ENCODE measurements at regions not wholly inside any gene's neighbourhood (a gene's known extent, or its start where the extent isn't known, plus 50 kb on each side); places are given as distances from the start of the nearest gene placed in this dataset.

GRCh38 chr6:137736048-137736818 is 130.8 kb upstream of the TNFAIP3 start:
- Histone ChIP-seq H3K9ac (ENCODE audit: low read length in 2 of 2) (no peak overlapping the region), H3K4me3 (ENCODE audit: low read length in 2 of 2) (no peak overlapping the region), H3K27ac (ENCODE audit: low read length) (no peak overlapping the region), H3K9me3 (ENCODE audit: control insufficient read depth in 2 of 2, low read length in 2 of 2) (no peaks in the 10 kb centered on the region), H3K36me3 (ENCODE audit: control insufficient read depth in 2 of 2, insufficient read depth in 2 of 2, low read length in 2 of 2) (no peaks in the 10 kb centered on the region), H3K27me3 (ENCODE audit: control insufficient read depth in 1 of 2, insufficient read depth in 2 of 2, low read length in 2 of 2) (no peaks in the 10 kb centered on the region), H3K4me1 (ENCODE audit: control insufficient read depth, insufficient read depth, low read length) (no peaks in the 10 kb centered on the region)

GRCh38 chr6:137736911-137737310 is 130.1 kb upstream of the TNFAIP3 start:
- Histone ChIP-seq H3K27me3 (ENCODE audit: control insufficient read depth in 1 of 2, insufficient read depth in 2 of 2, low read length in 2 of 2) (no peaks in the 10 kb centered on the region), H3K9me3 (ENCODE audit: control insufficient read depth in 2 of 2, low read length in 2 of 2) (no peaks in the 10 kb centered on the region), H3K9ac (ENCODE audit: low read length in 2 of 2) (no peak overlapping the region), H3K36me3 (ENCODE audit: control insufficient read depth in 2 of 2, insufficient read depth in 2 of 2, low read length in 2 of 2) (no peaks in the 10 kb centered on the region), H3K4me1 (ENCODE audit: control insufficient read depth, insufficient read depth, low read length) (no peaks in the 10 kb centered on the region), H3K27ac (ENCODE audit: low read length) (no peak overlapping the region), H3K4me3 (ENCODE audit: low read length in 2 of 2) (no peak overlapping the region)

GRCh38 chr6:137737836-137738596 is 129.0 kb upstream of the TNFAIP3 start:
- Histone ChIP-seq H3K36me3 (ENCODE audit: control insufficient read depth in 2 of 2, insufficient read depth in 2 of 2, low read length in 2 of 2) (no peaks in the 10 kb centered on the region), H3K27ac (ENCODE audit: low read length) (no peak overlapping the region), H3K27me3 (ENCODE audit: control insufficient read depth in 1 of 2, insufficient read depth in 2 of 2, low read length in 2 of 2) (no peaks in the 10 kb centered on the region), H3K4me1 (ENCODE audit: control insufficient read depth, insufficient read depth, low read length) (no peaks in the 10 kb centered on the region), H3K9ac (ENCODE audit: low read length in 2 of 2) (no peak overlapping the region), H3K4me3 (ENCODE audit: low read length in 2 of 2) (no peak overlapping the region), H3K9me3 (ENCODE audit: control insufficient read depth in 2 of 2, low read length in 2 of 2) (no peaks in the 10 kb centered on the region)

- Histone ChIP-seq H3K9me3 (ENCODE audit: control insufficient read depth in 2 of 2, low read length in 2 of 2) (no peaks in the 10 kb centered on the region), H3K4me3 (ENCODE audit: low read length in 2 of 2) (no peak overlapping the region), H3K4me1 (ENCODE audit: control insufficient read depth, insufficient read depth, low read length) (no peaks in the 10 kb centered on the region), H3K27ac (ENCODE audit: low read length) (no peak overlapping the region), H3K36me3 (ENCODE audit: control insufficient read depth in 2 of 2, insufficient read depth in 2 of 2, low read length in 2 of 2) (no peaks in the 10 kb centered on the region), H3K9ac (ENCODE audit: low read length in 2 of 2) (no peak overlapping the region), H3K27me3 (ENCODE audit: control insufficient read depth in 1 of 2, insufficient read depth in 2 of 2, low read length in 2 of 2) (no peaks in the 10 kb centered on the region)
Observed at GRCh38 chr6:137738931-137739504, 128.0 kb upstream of the TNFAIP3 start.

GRCh38 chr6:137739544-137739943 is 127.5 kb upstream of the TNFAIP3 start:
- H3K9ac ChIP-seq (ENCODE audit: low read length in 2 of 2): no peak overlapping the region
- no peak overlapping the region for H3K27ac ChIP-seq (ENCODE audit: low read length)
- no peaks in the 10 kb centered on the region for H3K4me1 ChIP-seq (ENCODE audit: control insufficient read depth, insufficient read depth, low read length)
- no peak overlapping the region for H3K4me3 ChIP-seq (ENCODE audit: low read length in 2 of 2)
- no peaks in the 10 kb centered on the region for H3K27me3 ChIP-seq (ENCODE audit: control insufficient read depth in 1 of 2, insufficient read depth in 2 of 2, low read length in 2 of 2)
- no peaks in the 10 kb centered on the region for H3K9me3 ChIP-seq (ENCODE audit: control insufficient read depth in 2 of 2, low read length in 2 of 2)
- no peaks in the 10 kb centered on the region for H3K36me3 ChIP-seq (ENCODE audit: control insufficient read depth in 2 of 2, insufficient read depth in 2 of 2, low read length in 2 of 2)

- no peak overlapping the region for H3K9ac ChIP-seq (ENCODE audit: low read length in 2 of 2)
Observed at GRCh38 chr6:137740091-137740755, 126.8 kb upstream of the TNFAIP3 start.

GRCh38 chr6:137740967-137741761 is 125.9 kb upstream of the TNFAIP3 start:
- Histone ChIP-seq H3K9me3 (ENCODE audit: control insufficient read depth in 2 of 2, low read length in 2 of 2) (no peaks in the 10 kb centered on the region), H3K4me1 (ENCODE audit: control insufficient read depth, insufficient read depth, low read length) (no peaks in the 10 kb centered on the region), H3K27me3 (ENCODE audit: control insufficient read depth in 1 of 2, insufficient read depth in 2 of 2, low read length in 2 of 2) (no peaks in the 10 kb centered on the region), H3K36me3 (ENCODE audit: control insufficient read depth in 2 of 2, insufficient read depth in 2 of 2, low read length in 2 of 2) (no peaks in the 10 kb centered on the region), H3K27ac (ENCODE audit: low read length) (no peak overlapping the region), H3K9ac (ENCODE audit: low read length in 2 of 2) (no peak overlapping the region), H3K4me3 (ENCODE audit: low read length in 2 of 2) (no peak overlapping the region)

More at GRCh38 chr6:137740091-137740755, 126.8 kb upstream of the TNFAIP3 start:
- Histone ChIP-seq H3K4me1 (ENCODE audit: control insufficient read depth, insufficient read depth, low read length) (no peaks in the 10 kb centered on the region), H3K9me3 (ENCODE audit: control insufficient read depth in 2 of 2, low read length in 2 of 2) (no peaks in the 10 kb centered on the region), H3K27ac (ENCODE audit: low read length) (no peak overlapping the region), H3K27me3 (ENCODE audit: control insufficient read depth in 1 of 2, insufficient read depth in 2 of 2, low read length in 2 of 2) (no peaks in the 10 kb centered on the region), H3K4me3 (ENCODE audit: low read length in 2 of 2) (no peak overlapping the region), H3K36me3 (ENCODE audit: control insufficient read depth in 2 of 2, insufficient read depth in 2 of 2, low read length in 2 of 2) (no peaks in the 10 kb centered on the region)

- Histone ChIP-seq H3K36me3 (ENCODE audit: control insufficient read depth in 2 of 2, insufficient read depth in 2 of 2, low read length in 2 of 2) (no peaks in the 10 kb centered on the region), H3K9ac (ENCODE audit: low read length in 2 of 2) (no peak overlapping the region), H3K4me1 (ENCODE audit: control insufficient read depth, insufficient read depth, low read length) (no peaks in the 10 kb centered on the region), H3K27me3 (ENCODE audit: control insufficient read depth in 1 of 2, insufficient read depth in 2 of 2, low read length in 2 of 2) (no peaks in the 10 kb centered on the region), H3K4me3 (ENCODE audit: low read length in 2 of 2) (no peak overlapping the region), H3K27ac (ENCODE audit: low read length) (no peak overlapping the region), H3K9me3 (ENCODE audit: control insufficient read depth in 2 of 2, low read length in 2 of 2) (no peaks in the 10 kb centered on the region)
Observed at GRCh38 chr6:137743493-137743892, 123.6 kb upstream of the TNFAIP3 start.

- Histone ChIP-seq H3K9ac (ENCODE audit: low read length in 2 of 2) (no peak overlapping the region), H3K4me1 (ENCODE audit: control insufficient read depth, insufficient read depth, low read length) (no peaks in the 10 kb centered on the region), H3K36me3 (ENCODE audit: control insufficient read depth in 2 of 2, insufficient read depth in 2 of 2, low read length in 2 of 2) (no peaks in the 10 kb centered on the region), H3K27me3 (ENCODE audit: control insufficient read depth in 1 of 2, insufficient read depth in 2 of 2, low read length in 2 of 2) (no peaks in the 10 kb centered on the region), H3K4me3 (ENCODE audit: low read length in 2 of 2) (no peak overlapping the region), H3K9me3 (ENCODE audit: control insufficient read depth in 2 of 2, low read length in 2 of 2) (no peaks in the 10 kb centered on the region), H3K27ac (ENCODE audit: low read length) (no peak overlapping the region)
Observed at GRCh38 chr6:137744877-137745276, 122.2 kb upstream of the TNFAIP3 start.

- Histone ChIP-seq H3K4me1 (ENCODE audit: control insufficient read depth, insufficient read depth, low read length) (no peaks in the 10 kb centered on the region), H3K9me3 (ENCODE audit: control insufficient read depth in 2 of 2, low read length in 2 of 2) (no peaks in the 10 kb centered on the region), H3K9ac (ENCODE audit: low read length in 2 of 2) (no peak overlapping the region), H3K4me3 (ENCODE audit: low read length in 2 of 2) (no peak overlapping the region), H3K27me3 (ENCODE audit: control insufficient read depth in 1 of 2, insufficient read depth in 2 of 2, low read length in 2 of 2) (no peaks in the 10 kb centered on the region), H3K27ac (ENCODE audit: low read length) (no peak overlapping the region), H3K36me3 (ENCODE audit: control insufficient read depth in 2 of 2, insufficient read depth in 2 of 2, low read length in 2 of 2) (no peaks in the 10 kb centered on the region)
Observed at GRCh38 chr6:137745321-137745720, 121.7 kb upstream of the TNFAIP3 start.

All from stomach smooth muscle (tissue), 2 donors.